SU-DHL-6 (cell line): ENCODE measurements at regions not wholly inside any gene's neighbourhood (a gene's known extent, or its start where the extent isn't known, plus 50 kb on each side); places are given as distances from the start of the nearest gene placed in this dataset.

Experiments used
- EZH2phosphoT487 ChIP-seq: fragments of 200-600 bp; sonication (generic), shearing (Covaris generic); conservative IDR thresholded peaks from 2 replicates; pipeline ENCODE4 v1.6.1; 2018; ENCODE audit warnings: mild to moderate bottlenecking, antibody characterized with exemption, low read length, moderate library complexity, mixed read lengths
- TF ChIP-seq, protein P1 (sequence below): fragments of 200-600 bp; sonication (generic); IDR thresholded peaks from one replicate; pipeline ENCODE4 v1.5.1; 2017; ENCODE audit warnings: antibody characterized with exemption, mild to moderate bottlenecking, low read length, moderate library complexity; ENCODE audit not compliant: insufficient read depth, poor library complexity, severe bottlenecking

GRCh38 chr21:35335951-35336446 lies 286.9 kb upstream of the RUNX1 start:
- TF ChIP-seq, protein P1, sequence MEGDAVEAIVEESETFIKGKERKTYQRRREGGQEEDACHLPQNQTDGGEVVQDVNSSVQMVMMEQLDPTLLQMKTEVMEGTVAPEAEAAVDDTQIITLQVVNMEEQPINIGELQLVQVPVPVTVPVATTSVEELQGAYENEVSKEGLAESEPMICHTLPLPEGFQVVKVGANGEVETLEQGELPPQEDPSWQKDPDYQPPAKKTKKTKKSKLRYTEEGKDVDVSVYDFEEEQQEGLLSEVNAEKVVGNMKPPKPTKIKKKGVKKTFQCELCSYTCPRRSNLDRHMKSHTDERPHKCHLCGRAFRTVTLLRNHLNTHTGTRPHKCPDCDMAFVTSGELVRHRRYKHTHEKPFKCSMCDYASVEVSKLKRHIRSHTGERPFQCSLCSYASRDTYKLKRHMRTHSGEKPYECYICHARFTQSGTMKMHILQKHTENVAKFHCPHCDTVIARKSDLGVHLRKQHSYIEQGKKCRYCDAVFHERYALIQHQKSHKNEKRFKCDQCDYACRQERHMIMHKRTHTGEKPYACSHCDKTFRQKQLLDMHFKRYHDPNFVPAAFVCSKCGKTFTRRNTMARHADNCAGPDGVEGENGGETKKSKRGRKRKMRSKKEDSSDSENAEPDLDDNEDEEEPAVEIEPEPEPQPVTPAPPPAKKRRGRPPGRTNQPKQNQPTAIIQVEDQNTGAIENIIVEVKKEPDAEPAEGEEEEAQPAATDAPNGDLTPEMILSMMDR: no peak
- no peak for TF ChIP-seq EZH2phosphoT487
